Left kidney (tissue), 1 donor: ENCODE measurements at regions not wholly inside any gene's neighbourhood (a gene's known extent, or its start where the extent isn't known, plus 50 kb on each side); places are given as distances from the start of the nearest gene placed in this dataset.
"Not testable (repeated sequence)": the region's sequence is repeated elsewhere in the genome, so short reads cannot be mapped to it uniquely, and the experiment has no call there.

ENCODE experiments used
- DNase-seq: peaks from one replicate; pipeline ENCODE4 v3.0.0-alpha.2; 2013

- no peak for DNase-seq
These were observed 161.5 kb downstream of the NRIP1 start for GRCh38 chr21:14903172-14903865.

- DNase-seq: no peak
These were observed 163.3 kb downstream of the NRIP1 start for GRCh38 chr21:14901482-14901958.

GRCh38 chr21:14900611-14901010 lies 164.2 kb downstream of the NRIP1 start:
- no peak for DNase-seq

- no peak for DNase-seq
These were observed 164.7 kb downstream of the NRIP1 start for GRCh38 chr21:14900058-14900457.

GRCh38 chr21:14895792-14896191 lies 169.0 kb downstream of the NRIP1 start:
- no peak for DNase-seq

GRCh38 chr21:14890141-14890540 lies 174.7 kb downstream of the NRIP1 start:
- no peak for DNase-seq

GRCh38 chr21:14889080-14889810 lies 175.6 kb downstream of the NRIP1 start:
- no peak for DNase-seq

GRCh38 chr21:14888202-14888601 lies 176.6 kb downstream of the NRIP1 start:
- DNase-seq: no peak

GRCh38 chr21:14886001-14886400 lies 178.8 kb downstream of the NRIP1 start:
- no peak for DNase-seq

GRCh38 chr21:14883351-14883750 lies 181.4 kb downstream of the NRIP1 start:
- no peak for DNase-seq

- DNase-seq: not testable (repeated sequence)
These were observed 182.3 kb downstream of the NRIP1 start for GRCh38 chr21:14882545-14882944.

- no peak for DNase-seq
These were observed 182.8 kb downstream of the NRIP1 start for GRCh38 chr21:14881863-14882499.

GRCh38 chr21:14880922-14881321 lies 183.9 kb downstream of the NRIP1 start:
- no peak for DNase-seq

- no peak for DNase-seq
These were observed 185.3 kb downstream of the NRIP1 start for GRCh38 chr21:14879458-14879857.

GRCh38 chr21:14878971-14879370 lies 185.8 kb downstream of the NRIP1 start:
- DNase-seq: no peak

GRCh38 chr21:14877581-14878228 lies 187.1 kb downstream of the NRIP1 start:
- DNase-seq: peak; percentile 40

- DNase-seq: no peak
These were observed 188.3 kb downstream of the NRIP1 start for GRCh38 chr21:14876524-14876840.

- peak; percentile 38 for DNase-seq
These were observed 188.9 kb downstream of the NRIP1 start for GRCh38 chr21:14875704-14876523.

- DNase-seq: no peak
These were observed 189.6 kb downstream of the NRIP1 start for GRCh38 chr21:14875186-14875585.

GRCh38 chr21:14874379-14874778 lies 190.4 kb downstream of the NRIP1 start:
- DNase-seq: no peak

- no peak for DNase-seq
These were observed 192.9 kb downstream of the NRIP1 start for GRCh38 chr21:14871861-14872260.

- DNase-seq: no peak
These were observed 194.0 kb downstream of the NRIP1 start for GRCh38 chr21:14870853-14871149.
